Stimulated activated naive CD4-positive, alpha-beta T cell (primary cell): ENCODE measurements at regions not wholly inside any gene's neighbourhood (a gene's known extent, or its start where the extent isn't known, plus 50 kb on each side); places are given as distances from the start of the nearest gene placed in this dataset.

Source experiments
- DNase-seq, 6 experiments: peaks; one replicate each; lab custom pipeline; 2025; lab: John Stamatoyannopoulos, UW

- no peak for DNase-seq
These were observed 978.4 kb downstream of the TLE4 start for GRCh38 chr9:80550181-80550580.

DNA sequence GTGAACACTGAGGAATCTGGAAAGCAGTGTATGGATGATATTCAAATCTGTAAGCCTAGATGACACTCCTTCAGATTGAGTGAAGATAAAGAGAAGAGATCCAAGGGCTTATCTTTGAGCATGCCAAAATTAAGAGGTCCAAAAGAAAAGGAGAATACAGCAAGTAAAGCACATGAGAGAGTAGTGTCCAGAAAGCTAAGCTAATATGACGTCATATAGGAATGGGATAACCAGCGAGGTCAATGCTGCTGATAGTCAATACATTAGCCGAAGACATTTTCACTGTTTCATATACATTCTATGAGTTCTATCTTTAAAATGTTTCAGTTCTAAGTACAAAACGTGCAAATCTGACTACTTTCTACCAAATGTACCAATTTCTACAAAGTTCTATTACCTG is 975.8 kb downstream of the TLE4 start:
- DNase-seq, result no peak

GRCh38 chr9:80540387-80540786 is 968.6 kb downstream of the TLE4 start:
- no peak for DNase-seq

GRCh38 chr9:80538976-80539375 is 967.2 kb downstream of the TLE4 start:
- no peak for DNase-seq

GRCh38 chr9:80522465-80522864 is 950.7 kb downstream of the TLE4 start:
- DNase-seq, result no peak

DNA sequence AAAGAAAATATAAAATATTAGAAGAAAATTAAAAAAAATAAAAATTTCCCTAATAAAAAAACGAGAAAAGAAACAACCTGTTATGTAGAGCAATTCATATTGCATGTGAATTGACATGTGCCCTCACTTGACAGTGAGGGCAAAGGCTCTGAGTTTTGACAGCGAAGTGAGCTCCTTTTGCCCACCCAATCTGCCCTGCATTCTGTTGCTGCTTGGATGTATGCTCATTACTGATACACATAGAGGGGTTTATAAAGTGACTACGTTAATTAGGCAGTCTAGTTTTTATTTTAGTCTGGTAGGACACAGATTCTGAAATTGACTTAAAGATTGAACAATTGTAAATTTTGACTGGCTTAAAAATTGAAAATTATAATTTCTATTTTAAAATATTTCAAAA is 949.4 kb downstream of the TLE4 start:
- DNase-seq, result no peak

GRCh38 chr9:80520231-80520630 is 948.5 kb downstream of the TLE4 start:
- no peak for DNase-seq

DNA sequence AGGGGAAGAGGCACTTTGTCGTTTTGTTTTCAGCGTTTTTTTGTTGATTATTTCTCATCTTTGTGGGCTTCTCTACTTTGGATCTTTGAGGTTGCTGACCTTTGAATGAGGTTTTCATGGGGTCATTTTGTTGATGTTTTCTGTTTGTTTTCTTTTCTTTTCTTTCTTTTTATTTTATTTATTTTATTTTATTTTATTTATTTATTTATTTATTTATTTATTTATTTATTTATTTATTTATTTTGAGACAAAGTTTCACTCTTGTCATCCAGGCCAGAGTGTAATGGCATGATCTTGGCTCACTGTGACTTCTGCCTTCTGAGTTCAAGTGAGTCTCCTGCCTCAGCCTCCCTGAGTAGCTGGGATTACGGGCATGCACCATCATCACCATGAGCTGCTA is 946.7 kb downstream of the TLE4 start:
- DNase-seq, result no peak

GRCh38 chr9:80516679-80517078 is 944.9 kb downstream of the TLE4 start:
- DNase-seq, result no peak

GRCh38 chr9:80509358-80509757 is 937.6 kb downstream of the TLE4 start:
- no peak for DNase-seq

DNA sequence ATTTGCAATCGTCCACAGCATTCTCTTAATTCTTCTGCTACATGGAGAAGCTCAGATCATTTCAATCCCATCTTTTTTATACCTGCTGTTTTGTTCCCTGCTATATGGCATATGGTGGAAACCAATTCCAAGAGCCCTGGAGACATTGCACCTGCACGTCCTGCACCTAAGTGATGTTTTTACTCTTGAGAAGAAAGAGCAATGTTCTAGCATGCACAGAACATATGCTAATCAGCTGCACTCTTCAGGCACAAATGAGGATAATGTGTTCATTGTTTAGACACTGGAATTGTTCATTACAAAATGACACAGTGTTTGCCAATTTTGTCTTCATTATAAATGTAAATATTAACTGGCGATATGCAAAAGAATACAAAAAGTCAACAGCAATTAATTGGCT is 935.8 kb downstream of the TLE4 start:
- no peak for DNase-seq

- no peak for DNase-seq
These were observed 933.0 kb downstream of the TLE4 start for GRCh38 chr9:80504601-80505230.

- DNase-seq, result no peak
These were observed 932.0 kb downstream of the TLE4 start for GRCh38 chr9:80503671-80504281.

GRCh38 chr9:80502306-80502705 is 930.5 kb downstream of the TLE4 start:
- DNase-seq, result no peak

- no peak for DNase-seq
These were observed 929.9 kb downstream of the TLE4 start for GRCh38 chr9:80501635-80502034.

DNA sequence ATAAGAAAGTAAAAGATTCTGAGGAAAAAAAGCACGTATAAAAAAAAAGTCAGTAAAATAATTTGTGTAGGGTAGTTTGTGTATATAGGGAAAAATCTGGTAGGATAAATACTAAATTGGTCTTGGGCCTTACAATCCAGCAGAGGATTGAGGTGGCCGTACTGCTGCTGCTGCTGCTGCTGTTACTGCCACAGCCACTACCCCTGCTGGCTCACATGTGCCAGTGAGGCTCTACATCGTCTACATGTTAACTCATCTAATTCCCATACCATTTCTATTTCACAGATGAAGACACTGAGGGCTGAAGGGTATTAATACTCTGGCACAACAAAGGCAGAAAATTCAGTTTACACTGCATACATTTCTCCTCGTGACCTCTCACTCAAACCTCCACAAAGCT is 928.5 kb downstream of the TLE4 start:
- DNase-seq, result no peak

DNA sequence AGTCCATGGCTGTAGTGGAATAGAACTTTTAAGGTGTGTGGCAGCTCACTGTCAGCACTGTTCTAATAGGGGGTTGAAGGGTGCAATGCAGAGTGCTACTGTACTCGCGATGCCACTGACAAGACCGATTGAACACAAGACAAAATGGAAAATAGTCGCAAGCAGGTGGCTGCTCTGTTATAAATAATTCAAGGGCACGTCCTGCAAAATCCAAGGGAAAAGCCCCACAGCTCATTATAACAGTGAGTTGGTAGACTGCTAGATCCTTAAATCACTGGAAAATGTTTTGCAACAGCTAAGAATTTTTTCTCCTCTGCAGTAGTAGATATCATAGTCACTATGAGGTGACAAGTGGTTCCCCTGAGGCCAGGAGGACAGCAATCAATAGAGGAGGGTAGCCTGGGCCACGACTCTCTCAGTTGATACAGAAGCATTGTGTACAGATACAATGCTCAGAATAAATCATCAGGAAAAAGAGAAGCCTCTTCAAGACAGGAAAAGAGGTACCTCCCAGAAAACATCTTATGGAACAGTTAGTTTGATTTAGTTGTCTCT is 926.3 kb downstream of the TLE4 start:
- no peak for DNase-seq

DNA sequence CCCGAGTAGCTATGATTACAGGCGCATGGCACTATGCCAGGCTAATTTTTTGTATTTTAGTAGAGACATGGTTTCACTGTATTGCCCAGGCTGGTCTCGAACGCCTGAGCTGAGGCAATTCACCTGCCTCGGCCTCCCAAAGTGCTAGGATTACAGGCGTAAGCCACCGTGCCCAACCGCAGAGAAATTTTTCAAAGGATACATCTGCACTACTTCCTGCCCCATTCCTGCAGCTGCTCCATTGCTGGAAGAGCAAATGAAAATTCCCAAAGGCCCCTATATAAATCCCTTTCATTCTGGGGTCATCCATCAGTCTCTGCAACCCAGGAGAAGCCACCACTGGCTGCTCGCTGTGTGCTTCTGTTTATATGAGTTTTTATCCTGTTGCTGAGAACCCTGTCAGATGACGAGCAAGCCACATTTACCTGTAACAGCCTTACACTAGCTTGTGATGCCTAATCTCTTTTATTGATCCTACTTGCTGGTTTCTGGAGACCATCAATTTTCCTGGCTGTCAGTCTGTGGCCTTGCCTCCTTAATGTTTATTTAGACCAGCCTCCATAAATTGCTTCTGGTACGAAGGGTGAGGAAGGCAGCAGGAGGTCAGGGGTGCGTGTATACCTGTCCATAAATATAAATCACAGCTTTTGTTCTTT is 925.3 kb downstream of the TLE4 start:
- no peak for DNase-seq

DNA sequence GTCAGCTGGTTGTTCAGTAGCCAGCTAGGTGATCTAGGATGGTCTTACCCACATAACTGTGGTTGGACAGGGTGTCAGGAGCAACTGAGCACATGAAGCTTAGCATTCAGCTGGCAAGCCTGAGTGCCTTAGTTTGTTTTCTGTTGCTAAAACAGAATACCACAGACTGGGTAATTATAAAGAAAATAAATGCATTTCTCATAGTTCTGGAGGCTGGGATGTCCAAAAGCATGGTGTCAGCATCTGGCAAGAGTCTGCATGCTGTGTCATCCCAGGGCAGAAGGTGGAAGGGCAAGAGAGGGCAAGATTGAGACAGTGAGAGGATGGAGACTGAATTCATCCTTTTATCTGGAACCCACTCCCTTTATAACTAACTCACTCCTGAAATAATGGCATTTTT is 921.5 kb downstream of the TLE4 start:
- no peak for DNase-seq

DNA sequence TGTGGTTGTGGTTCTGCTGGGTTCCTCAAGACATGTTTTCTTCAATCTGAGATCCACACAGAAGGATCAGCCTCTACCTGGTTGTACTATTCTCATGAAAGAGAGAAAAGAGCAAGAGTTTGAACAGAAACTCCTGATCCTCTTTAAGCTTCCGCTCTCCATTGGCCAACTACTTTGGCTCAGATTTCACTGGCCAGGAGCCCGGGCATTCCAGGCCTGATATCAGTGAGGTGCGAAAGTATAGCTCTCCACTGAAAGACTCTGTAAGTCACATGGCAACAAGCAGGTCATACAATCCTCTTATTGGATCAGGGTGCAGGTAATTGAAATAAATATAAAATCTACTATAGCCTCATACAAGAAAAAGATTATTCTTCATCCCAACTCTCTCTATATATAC is 920.5 kb downstream of the TLE4 start:
- DNase-seq, result no peak

DNA sequence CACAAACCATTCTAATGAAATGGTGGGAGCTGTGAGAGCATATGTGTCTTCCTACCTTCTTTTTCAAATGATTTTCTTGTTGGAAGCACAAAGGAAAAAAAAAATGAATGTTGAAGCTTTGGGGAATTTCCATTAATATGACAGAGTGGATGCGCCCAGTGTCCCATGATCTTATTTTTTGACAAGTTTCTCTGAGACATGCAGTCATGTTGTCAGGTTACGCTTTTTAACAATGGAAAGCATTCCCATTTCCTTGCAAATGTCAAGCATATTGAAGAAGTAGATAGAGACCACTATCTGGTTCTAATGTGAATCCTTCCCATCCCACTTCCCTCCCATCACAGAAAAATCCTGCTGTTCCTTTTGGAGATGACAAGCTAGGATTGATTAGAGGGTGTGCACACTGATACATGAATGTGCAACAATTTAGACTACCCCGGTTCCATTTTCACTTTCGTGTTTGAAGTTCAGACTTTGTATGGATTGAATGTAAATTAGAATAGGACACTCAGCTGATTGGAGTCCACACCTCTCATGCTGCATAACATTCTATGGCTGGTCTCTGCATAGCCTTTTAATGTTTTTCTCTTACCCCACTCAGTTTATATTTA is 919.4 kb downstream of the TLE4 start:
- DNase-seq, result no peak

DNA sequence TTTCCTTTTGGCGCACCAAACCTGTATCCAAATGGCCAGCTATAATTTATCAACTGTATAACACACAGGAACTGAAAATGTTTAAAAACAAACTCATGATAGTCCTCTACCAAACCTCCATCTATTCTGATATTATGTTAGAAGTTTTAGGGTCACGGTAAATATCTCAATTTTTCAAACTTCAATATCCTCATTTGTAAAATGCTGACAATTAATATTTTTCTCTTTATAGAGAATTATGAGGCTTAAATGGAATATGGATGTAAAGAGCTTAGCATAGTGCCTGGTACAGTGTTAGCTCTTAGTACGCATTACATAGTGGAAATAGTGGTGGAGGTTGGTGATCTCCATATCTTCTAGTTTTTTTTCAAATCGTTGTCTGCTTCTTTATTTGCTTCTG is 917.6 kb downstream of the TLE4 start:
- no peak for DNase-seq
